Neural crest cell (in vitro differentiated cells): ENCODE measurements at regions not wholly inside any gene's neighbourhood (a gene's known extent, or its start where the extent isn't known, plus 50 kb on each side); places are given as distances from the start of the nearest gene placed in this dataset.

Experiments
- DNase-seq: peaks from one replicate; pipeline ENCODE4 v3.0.0; 2021; ENCODE audit warnings: low read depth, mixed read lengths, low spot score
- H3K27ac Mint-ChIP-seq: one replicate; pipeline ENCODE4 v1.8.0; 2021; ENCODE audit warnings: mild to moderate bottlenecking, mixed read lengths; ENCODE audit not compliant: unreplicated experiment
- H3K27me3 Mint-ChIP-seq: 2 replicates; pipeline ENCODE4 v1.8.0; 2021; ENCODE audit warnings: low read depth, mild to moderate bottlenecking, mixed read lengths
- H3K36me3 Mint-ChIP-seq: 2 replicates; pipeline ENCODE4 v1.8.0; 2021; ENCODE audit warnings: low read depth, mild to moderate bottlenecking, mixed read lengths
- H3K4me1 Mint-ChIP-seq: 2 replicates; pipeline ENCODE4 v1.8.0; 2021; ENCODE audit warnings: mixed read lengths
- H3K4me3 Mint-ChIP-seq: one replicate; pipeline ENCODE4 v1.8.0; 2021; ENCODE audit warnings: mild to moderate bottlenecking, mixed read lengths
- H3K9me3 Mint-ChIP-seq: 2 replicates; pipeline ENCODE4 v1.8.0; 2021; ENCODE audit warnings: mixed read lengths
- TF ChIP-seq, protein P1 (sequence below): fragments of 200-600 bp; sonication (generic); conservative IDR thresholded peaks from 2 replicates; pipeline ENCODE4 v1.5.0; 2021; ENCODE audit warnings: antibody characterized with exemption, mild to moderate bottlenecking

DNA sequence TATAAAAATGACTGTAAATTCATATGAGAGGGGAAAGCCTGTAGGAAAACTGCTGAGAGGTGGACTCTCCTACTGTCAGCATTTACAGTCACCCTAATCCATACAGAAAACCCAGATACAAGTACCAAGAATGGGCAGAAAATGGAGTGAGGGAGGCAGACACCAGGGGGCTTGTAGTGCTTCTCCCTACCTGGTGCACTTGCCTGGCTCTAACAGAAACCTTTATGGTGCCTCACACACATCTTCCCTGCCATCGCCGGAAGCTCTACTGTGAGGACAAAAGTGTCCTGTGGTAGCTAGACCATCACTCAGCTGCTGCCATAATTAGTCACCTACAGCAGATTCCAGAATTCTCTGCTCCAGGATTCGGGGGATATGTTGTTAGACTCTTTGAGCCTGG, 441.3 kb downstream of the TFAP2B start:
- TF ChIP-seq, protein P1, sequence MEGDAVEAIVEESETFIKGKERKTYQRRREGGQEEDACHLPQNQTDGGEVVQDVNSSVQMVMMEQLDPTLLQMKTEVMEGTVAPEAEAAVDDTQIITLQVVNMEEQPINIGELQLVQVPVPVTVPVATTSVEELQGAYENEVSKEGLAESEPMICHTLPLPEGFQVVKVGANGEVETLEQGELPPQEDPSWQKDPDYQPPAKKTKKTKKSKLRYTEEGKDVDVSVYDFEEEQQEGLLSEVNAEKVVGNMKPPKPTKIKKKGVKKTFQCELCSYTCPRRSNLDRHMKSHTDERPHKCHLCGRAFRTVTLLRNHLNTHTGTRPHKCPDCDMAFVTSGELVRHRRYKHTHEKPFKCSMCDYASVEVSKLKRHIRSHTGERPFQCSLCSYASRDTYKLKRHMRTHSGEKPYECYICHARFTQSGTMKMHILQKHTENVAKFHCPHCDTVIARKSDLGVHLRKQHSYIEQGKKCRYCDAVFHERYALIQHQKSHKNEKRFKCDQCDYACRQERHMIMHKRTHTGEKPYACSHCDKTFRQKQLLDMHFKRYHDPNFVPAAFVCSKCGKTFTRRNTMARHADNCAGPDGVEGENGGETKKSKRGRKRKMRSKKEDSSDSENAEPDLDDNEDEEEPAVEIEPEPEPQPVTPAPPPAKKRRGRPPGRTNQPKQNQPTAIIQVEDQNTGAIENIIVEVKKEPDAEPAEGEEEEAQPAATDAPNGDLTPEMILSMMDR: no peak
- Mint-ChIP-seq H3K4me3 (no peak overlapping the region), H3K27me3 (no peaks in the 10 kb centered on the region), H3K9me3 (no peaks in the 10 kb centered on the region), H3K4me1 (peaks cover 3% of the 10 kb centered on the region), H3K27ac (no peak overlapping the region), H3K36me3 (no peaks in the 10 kb centered on the region)
- no peak for DNase-seq

- H3K4me3 Mint-ChIP-seq: no peak overlapping the region
- TF ChIP-seq, protein P1: no peak
- no peaks in the 10 kb centered on the region for H3K27me3 Mint-ChIP-seq
- peaks cover 6% of the 10 kb centered on the region for H3K4me1 Mint-ChIP-seq
- H3K27ac Mint-ChIP-seq: no peak overlapping the region
- no peak for DNase-seq
- H3K9me3 Mint-ChIP-seq: no peaks in the 10 kb centered on the region
- no peaks in the 10 kb centered on the region for H3K36me3 Mint-ChIP-seq
Observed at GRCh38 chr6:51261691-51262090, 443.0 kb downstream of the TFAP2B start.

DNA sequence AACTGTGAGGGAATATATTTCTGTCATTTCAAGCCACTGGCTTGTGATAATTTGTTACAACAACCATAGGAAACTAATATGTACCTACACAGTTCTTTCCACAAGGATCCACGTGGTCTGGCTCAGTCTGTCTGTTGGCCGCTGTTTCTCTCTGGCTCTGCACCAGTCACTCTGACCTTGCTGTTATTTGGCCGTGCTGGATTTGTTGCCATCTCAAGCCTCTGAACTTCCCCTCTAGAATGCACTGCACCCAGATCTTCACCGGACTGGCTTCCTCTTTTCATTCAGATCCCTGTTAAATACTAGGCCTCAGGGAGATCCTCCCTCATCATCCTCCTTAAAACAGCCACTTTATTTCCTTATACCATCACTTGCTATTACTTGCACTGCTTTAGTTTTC, 446.8 kb downstream of the TFAP2B start:
- Mint-ChIP-seq H3K9me3 (no peaks in the 10 kb centered on the region), H3K4me1 (peaks cover 13% of the 10 kb centered on the region), H3K27me3 (no peaks in the 10 kb centered on the region), H3K4me3 (no peak overlapping the region), H3K36me3 (no peaks in the 10 kb centered on the region), H3K27ac (no peak overlapping the region)
- TF ChIP-seq, protein P1: no peak
- DNase-seq: no peak

- Mint-ChIP-seq H3K4me3 (no peak overlapping the region), H3K9me3 (peaks cover 4% of the 10 kb centered on the region), H3K36me3 (no peaks in the 10 kb centered on the region), H3K4me1 (peaks cover 13% of the 10 kb centered on the region), H3K27ac (no peak overlapping the region), H3K27me3 (no peaks in the 10 kb centered on the region)
- no peak for DNase-seq
- TF ChIP-seq, protein P1: no peak
Observed at GRCh38 chr6:51266604-51267003, 447.9 kb downstream of the TFAP2B start.

GRCh38 chr6:51268666-51269065, 450.0 kb downstream of the TFAP2B start:
- DNase-seq: no peak
- TF ChIP-seq, protein P1: no peak
- Mint-ChIP-seq H3K9me3 (peaks cover 4% of the 10 kb centered on the region), H3K4me3 (no peak overlapping the region), H3K27me3 (no peaks in the 10 kb centered on the region), H3K36me3 (no peaks in the 10 kb centered on the region), H3K27ac (peak overlapping the region; percentile 55), H3K4me1 (peaks cover 20% of the 10 kb centered on the region)

GRCh38 chr6:51269876-51270275, 451.2 kb downstream of the TFAP2B start:
- Mint-ChIP-seq H3K4me1 (peaks cover 23% of the 10 kb centered on the region), H3K27me3 (no peaks in the 10 kb centered on the region), H3K27ac (no peak overlapping the region), H3K36me3 (no peaks in the 10 kb centered on the region), H3K4me3 (no peak overlapping the region), H3K9me3 (peaks cover 4% of the 10 kb centered on the region)
- DNase-seq: no peak
- TF ChIP-seq, protein P1: no peak
